ENCODE measurements at regions not wholly inside any gene's neighbourhood (a gene's known extent, or its start where the extent isn't known, plus 50 kb on each side); places are given as distances from the start of the nearest gene placed in this dataset.
"Not testable (repeated sequence)": the region's sequence is repeated elsewhere in the genome, so short reads cannot be mapped to it uniquely, and the experiment has no call there.

DNA sequence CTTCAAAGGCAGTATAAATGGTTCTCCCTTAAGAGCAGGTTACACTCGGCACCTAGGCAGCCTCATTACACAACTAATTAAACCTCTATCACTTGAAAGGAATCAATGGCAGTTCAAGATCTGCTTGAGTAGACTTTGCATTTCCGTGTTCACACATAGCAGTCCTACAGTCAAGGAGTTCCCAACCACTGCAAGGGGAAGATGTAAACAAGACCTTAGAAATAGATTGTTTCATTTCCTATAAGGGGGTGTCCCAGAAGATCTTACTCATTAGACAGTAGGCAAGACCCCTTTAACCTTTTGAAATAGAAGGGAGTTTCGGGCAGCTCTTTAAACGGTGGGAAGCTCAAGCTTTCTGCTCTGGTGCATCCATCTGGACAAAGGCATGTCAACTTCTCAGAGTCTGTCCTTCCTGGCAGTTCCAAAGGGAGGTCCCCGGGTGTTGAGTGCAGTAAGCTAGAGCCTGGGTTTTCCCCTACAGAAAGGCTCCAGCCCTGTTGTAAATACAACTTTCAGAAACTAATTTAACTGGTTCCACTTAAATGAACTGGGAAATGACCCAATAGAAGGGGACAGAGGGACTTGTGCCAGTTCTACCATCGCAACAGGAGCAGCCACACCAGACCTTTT lies 150.8 kb downstream of the RBMX2 start:
- DNase-seq: no peak

- no peak for DNase-seq
Measured at GRCh38 chrX:130555341-130555740, 153.6 kb downstream of the RBMX2 start.

GRCh38 chrX:130555757-130556156 lies 154.0 kb downstream of the RBMX2 start:
- no peak for DNase-seq

DNA sequence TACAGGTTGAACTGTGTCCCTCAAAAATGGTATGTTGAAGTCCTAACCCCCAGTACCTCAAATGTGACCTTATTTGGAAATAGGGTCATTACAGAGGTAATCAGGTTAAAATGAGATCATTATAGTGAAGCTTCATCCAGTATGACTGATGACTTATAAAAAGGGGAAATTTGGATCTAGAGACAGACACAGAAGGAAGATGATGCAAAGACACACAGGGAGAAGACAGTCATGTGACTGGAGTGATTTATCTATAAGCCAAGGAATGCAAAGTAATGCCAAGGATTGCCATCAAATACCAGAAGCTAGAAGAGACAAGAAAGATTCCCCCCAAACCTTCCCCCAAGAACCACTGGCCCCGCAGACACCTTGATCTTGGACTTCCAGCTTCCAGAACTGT lies 155.2 kb downstream of the RBMX2 start:
- DNase-seq: no peak

DNA sequence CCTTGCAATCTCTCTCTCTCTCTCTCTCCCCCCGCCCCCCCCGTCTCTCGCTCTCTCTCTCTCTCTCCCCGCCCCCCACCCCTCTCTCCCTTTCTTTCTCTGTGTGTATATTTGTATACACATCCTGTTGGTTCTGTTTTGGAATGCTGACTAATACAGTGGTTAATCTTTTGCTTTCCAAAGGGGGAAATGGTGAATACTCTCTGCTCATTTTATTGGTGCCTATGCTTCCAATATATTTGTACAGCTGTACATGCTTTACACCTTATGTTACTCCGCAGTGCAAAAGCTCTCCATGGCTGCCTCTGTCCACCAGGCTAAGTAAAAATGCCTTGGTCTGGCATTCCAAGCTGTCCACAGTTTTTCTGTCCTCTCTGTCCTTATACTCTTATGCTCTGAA lies 158.8 kb downstream of the RBMX2 start:
- no peak for DNase-seq

DNA sequence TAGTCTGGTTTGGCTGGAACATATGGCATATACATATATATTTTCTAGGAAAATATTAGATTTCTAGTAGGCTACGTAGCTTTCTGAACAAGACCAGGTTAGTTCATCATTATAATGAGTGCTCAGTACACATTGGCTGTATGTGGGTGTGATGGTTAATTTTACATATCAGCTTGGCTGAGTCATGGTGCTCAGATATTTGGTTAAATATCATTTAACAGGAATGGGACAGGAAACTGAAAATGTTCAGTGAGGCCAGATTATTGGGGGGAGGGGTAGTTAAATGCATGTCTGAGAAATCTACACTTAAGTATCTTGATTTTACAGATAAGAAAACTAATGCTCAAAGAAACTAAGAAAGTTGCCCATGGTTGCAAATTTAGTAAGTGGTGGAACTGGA lies 160.1 kb downstream of the RBMX2 start:
- no peak for DNase-seq

DNA sequence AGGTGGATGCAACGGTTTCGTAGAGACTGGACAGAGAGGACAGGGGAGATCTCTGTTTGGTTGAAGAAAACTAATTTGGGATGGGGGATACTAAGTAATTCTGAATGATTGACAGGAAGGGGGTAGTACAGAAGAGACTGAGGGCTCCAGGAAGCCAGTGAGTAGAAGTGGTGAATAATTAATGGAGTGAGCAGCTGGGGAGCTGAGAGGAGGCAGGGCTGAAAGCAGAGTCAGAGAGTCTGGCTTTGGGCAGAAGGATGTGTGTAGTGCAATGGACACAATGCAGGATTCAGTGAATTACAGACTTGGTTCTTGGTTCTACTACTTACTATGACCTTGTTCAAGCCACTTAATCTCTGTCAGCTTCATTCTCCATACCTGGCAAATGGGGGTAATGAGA lies 161.7 kb downstream of the RBMX2 start:
- DNase-seq: no peak

- no peak for DNase-seq
Measured at GRCh38 chrX:130566028-130566683, 164.4 kb downstream of the RBMX2 start.

DNA sequence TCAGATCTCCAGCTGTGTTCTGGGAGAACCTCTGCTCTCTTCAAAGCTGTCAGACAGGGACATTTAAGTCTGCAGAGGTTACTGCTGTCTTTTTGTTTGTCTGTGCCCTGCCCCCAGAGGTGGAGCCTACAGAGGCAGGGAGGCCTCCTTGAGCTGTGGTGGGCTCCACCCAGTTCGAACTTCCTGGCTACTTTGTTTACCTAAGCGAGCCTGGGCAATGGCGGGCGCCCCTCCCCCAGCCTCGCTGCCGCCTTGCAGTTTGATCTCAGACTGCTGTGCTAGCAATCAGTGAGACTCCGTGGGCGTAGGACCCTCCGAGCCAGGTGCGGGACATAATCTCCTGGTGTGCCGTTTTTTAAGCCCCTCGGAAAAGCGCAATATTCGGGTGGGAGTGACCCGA lies 171.2 kb downstream of the RBMX2 start:
- not testable (repeated sequence) for DNase-seq

All from NCI-H1105 treated with DMSO at 0.1 percent for 48 hours (cell line).